GM12873 (cell line): ENCODE measurements at regions not wholly inside any gene's neighbourhood (a gene's known extent, or its start where the extent isn't known, plus 50 kb on each side); places are given as distances from the start of the nearest gene placed in this dataset.

ENCODE experiments used
- CTCF ChIP-seq: IDR thresholded peaks from 2 replicates; pipeline ENCODE4 v1.5.1; 2012; ENCODE audit warnings: low read depth, mild to moderate bottlenecking, moderate library complexity, low read length, control low read depth; ENCODE audit not compliant: insufficient read depth; ENCODE audit errors: missing control alignments

- no peak for TF ChIP-seq CTCF
These were observed 153.0 kb upstream of the SLC24A2 start for GRCh38 chr9:19941874-19942273.

GRCh38 chr9:19940811-19941535 lies 152.1 kb upstream of the SLC24A2 start:
- TF ChIP-seq CTCF: no peak

- TF ChIP-seq CTCF: no peak
These were observed 151.0 kb upstream of the SLC24A2 start for GRCh38 chr9:19939734-19940278.

- no peak for TF ChIP-seq CTCF
These were observed 150.3 kb upstream of the SLC24A2 start for GRCh38 chr9:19938990-19939733.

GRCh38 chr9:19937121-19937520 lies 148.3 kb upstream of the SLC24A2 start:
- no peak for TF ChIP-seq CTCF

- no peak for TF ChIP-seq CTCF
These were observed 147.8 kb upstream of the SLC24A2 start for GRCh38 chr9:19936598-19936997.

- TF ChIP-seq CTCF: no peak
These were observed 146.6 kb upstream of the SLC24A2 start for GRCh38 chr9:19935422-19935821.
